HFF-Myc (cell line): ENCODE measurements at regions not wholly inside any gene's neighbourhood (a gene's known extent, or its start where the extent isn't known, plus 50 kb on each side); places are given as distances from the start of the nearest gene placed in this dataset.

Source experiments
- DNase-seq: peaks from one replicate; pipeline ENCODE4 v3.0.0-alpha.2; 2011; ENCODE audit warnings: low read depth; ENCODE audit errors: extremely low read depth
- H3K4me3 ChIP-seq: replicated peaks from 2 replicates; pipeline ENCODE4 v1.5.1; 2011; ENCODE audit warnings: low read depth, mild to moderate bottlenecking, control low read depth, low read length
- TF ChIP-seq, protein P1 (sequence below): IDR thresholded peaks from 2 replicates; pipeline ENCODE4 v1.5.1; 2012; ENCODE audit warnings: mild to moderate bottlenecking, low read depth, low read length, control low read depth; ENCODE audit errors: missing control alignments

DNA sequence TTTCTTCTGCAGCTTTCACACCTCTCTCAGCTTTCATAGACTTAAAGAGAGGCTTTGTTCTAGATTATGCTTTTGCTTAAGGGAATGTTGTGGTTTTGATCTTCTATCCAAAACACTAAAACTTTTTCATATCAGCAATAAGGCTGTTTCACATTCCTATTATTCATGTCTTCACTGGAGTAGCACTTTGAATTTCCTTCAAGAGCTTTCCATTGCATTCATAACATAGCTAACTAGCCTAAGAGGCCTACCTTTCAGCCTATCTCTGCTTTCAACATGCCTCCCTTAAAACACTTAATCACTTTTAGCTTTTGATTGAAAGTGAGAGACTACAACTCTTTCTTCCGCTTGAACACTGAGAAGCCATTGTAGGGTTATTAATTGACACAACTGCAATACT, 1117.0 kb upstream of the PHF14 start:
- TF ChIP-seq, protein P1, sequence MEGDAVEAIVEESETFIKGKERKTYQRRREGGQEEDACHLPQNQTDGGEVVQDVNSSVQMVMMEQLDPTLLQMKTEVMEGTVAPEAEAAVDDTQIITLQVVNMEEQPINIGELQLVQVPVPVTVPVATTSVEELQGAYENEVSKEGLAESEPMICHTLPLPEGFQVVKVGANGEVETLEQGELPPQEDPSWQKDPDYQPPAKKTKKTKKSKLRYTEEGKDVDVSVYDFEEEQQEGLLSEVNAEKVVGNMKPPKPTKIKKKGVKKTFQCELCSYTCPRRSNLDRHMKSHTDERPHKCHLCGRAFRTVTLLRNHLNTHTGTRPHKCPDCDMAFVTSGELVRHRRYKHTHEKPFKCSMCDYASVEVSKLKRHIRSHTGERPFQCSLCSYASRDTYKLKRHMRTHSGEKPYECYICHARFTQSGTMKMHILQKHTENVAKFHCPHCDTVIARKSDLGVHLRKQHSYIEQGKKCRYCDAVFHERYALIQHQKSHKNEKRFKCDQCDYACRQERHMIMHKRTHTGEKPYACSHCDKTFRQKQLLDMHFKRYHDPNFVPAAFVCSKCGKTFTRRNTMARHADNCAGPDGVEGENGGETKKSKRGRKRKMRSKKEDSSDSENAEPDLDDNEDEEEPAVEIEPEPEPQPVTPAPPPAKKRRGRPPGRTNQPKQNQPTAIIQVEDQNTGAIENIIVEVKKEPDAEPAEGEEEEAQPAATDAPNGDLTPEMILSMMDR, result no peak
- no peak for DNase-seq
- H3K4me3 ChIP-seq, result no peak overlapping the region

DNA sequence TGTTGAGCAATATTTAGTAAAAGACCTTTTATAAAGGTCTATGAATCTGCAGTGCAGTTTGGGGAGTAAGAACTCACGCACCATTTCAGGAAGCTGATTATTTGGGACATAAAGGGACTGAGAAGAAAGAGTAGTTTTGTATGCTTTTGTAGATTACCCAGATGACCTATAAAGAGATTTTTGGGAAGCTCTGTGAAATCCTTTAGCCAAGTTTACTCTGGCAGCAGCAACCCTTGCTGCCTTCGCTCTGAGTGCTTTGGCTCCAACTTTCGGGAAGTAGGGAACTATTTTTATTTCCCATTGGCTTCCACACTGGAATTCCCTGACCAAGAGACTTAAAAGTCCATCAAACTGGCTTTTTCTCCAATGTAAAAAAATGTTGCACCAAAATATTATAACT, 1110.1 kb upstream of the PHF14 start:
- TF ChIP-seq, protein P1, result no peak
- DNase-seq, result no peak
- no peak overlapping the region for H3K4me3 ChIP-seq

DNA sequence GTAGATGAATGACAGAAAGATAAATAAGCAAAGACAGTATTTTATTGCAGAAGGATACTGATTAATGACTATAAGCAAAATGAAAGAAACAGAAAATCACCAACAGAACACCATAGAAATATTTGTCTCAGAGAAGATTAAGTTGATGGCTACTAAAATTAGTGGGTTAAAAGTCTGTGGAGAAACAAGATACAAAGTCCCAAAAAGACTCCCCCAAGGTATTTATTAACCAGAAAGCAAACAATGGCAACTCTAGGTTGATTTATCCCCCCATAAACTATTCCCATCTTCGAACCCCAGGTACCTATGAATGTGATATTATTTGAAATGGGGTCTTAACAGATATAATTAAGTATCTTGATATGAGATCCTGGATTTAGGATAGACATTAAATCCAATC, 1104.5 kb upstream of the PHF14 start:
- TF ChIP-seq, protein P1, result no peak
- H3K4me3 ChIP-seq, result no peak overlapping the region
- no peak for DNase-seq

DNA sequence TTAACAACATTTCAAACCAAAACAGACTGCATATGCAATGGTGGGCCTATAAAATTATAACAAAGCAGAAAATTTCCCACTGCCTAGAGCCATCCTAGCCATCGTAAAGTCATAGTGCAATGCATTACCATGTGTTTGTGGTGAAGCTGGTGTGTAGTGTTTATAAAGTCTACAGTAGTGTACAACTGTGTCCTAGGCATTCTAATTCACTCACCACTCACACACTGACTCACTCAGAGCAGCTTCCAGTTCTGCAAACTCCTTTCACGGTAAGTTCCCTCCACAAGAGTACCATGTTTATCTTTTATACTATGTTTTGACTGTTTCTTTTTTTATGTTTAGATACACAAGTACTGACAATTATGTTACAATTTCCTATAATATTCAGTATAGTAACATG, 1104.1 kb upstream of the PHF14 start:
- TF ChIP-seq, protein P1, result no peak
- no peak overlapping the region for H3K4me3 ChIP-seq
- DNase-seq, result no peak

DNA sequence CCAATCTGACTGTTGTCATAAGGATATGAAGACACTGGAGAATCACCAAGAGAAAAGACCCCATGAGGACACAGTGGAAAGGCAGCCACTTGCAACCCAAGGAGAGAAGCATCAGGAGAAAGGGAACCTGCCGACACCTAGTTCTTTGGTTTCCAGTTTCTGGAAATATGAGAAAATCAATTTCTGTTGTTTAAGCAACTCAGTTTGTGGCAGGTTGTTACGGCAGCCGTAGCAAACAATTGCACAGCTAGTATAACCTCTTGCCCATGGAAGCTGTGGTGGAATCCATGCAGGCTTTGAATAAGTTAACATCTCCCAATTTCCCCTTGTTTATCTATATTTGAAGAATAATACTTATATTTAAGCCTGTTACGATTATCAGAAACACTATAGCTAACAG, 1103.0 kb upstream of the PHF14 start:
- no peak overlapping the region for H3K4me3 ChIP-seq
- TF ChIP-seq, protein P1, result no peak
- no peak for DNase-seq

DNA sequence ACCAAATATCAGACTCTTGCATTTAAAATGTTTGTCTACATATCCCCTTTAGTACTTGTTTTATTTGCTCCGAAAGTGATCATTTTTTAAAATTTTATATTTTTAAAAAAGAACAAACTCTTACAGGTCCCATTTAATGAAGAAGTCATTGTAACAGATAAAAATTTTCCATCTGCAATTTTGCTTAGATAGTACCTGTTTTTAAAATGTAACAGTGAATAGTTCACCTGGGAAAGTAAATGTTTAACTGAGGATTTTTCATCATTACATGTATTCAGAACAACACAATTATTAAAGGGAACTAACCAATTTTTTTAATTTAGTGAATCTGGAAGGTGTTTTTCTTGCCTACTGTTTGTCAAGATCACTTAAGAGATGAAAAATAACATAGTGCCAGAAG, 1099.5 kb upstream of the PHF14 start:
- TF ChIP-seq, protein P1, result no peak
- no peak overlapping the region for H3K4me3 ChIP-seq
- DNase-seq, result no peak

DNA sequence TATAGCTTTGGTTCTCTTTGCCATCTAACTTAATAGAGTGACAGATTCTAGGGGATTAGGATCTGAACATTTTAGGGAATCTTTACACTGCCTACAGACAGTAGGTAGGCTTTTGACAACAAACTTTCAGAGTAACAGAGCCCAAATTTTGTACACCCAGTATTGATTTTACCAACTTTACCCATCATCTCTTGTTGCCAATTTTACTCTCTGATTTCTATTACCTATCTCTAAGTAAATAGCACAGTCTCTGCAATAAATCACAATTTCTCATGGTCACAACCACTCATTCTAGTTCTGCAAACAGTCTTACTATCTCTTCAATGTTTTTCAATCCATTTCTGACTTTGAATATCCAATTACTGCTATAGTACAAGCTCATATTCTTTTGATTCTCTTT, 1097.6 kb upstream of the PHF14 start:
- DNase-seq, result no peak
- TF ChIP-seq, protein P1, result no peak
- no peak overlapping the region for H3K4me3 ChIP-seq
